WTC11 (cell line): ENCODE measurements at regions not wholly inside any gene's neighbourhood (a gene's known extent, or its start where the extent isn't known, plus 50 kb on each side); places are given as distances from the start of the nearest gene placed in this dataset.

Experiments used
- ATAC-seq: fragments of 200-7000 bp; cut with Tn5 transposase; 2 replicates; pipeline ENCODE4 v1.10.0; 2021; ENCODE audit warnings: mild to moderate bottlenecking, moderate library complexity
- CTCF ChIA-PET: fragments of 300-600 bp; sonication (Branson Sonifier 250); formaldehyde crosslinking; loops from one replicate; lab custom pipeline; 2021; ENCODE audit warnings: antibody characterized with exemption; lab: Charles Lee
- POLR2A ChIA-PET: fragments of 350-600 bp; sonication (Branson Sonifier 250); formaldehyde crosslinking; loops from one replicate; lab custom pipeline; 2021; ENCODE audit warnings: antibody characterized with exemption; lab: Charles Lee
- DNase-seq: peaks from one replicate; pipeline ENCODE4 v3.0.0; 2021; ENCODE audit warnings: low spot score
- H3K27ac Mint-ChIP-seq: 2 replicates; pipeline ENCODE4 v1.8.0; 2021; ENCODE audit warnings: mixed read lengths
- H3K27me3 Mint-ChIP-seq: 2 replicates; pipeline ENCODE4 v1.8.0; 2021; ENCODE audit warnings: low read depth, mild to moderate bottlenecking, moderate library complexity, mixed read lengths
- H3K36me3 Mint-ChIP-seq: 2 replicates; pipeline ENCODE4 v1.8.0; 2021; ENCODE audit warnings: mixed read lengths
- H3K4me1 Mint-ChIP-seq: 2 replicates; pipeline ENCODE4 v1.8.0; 2022; ENCODE audit warnings: mixed read lengths
- H3K4me3 Mint-ChIP-seq: 2 replicates; pipeline ENCODE4 v1.8.0; 2021; ENCODE audit warnings: mild to moderate bottlenecking, moderate library complexity, mixed read lengths
- H3K9me3 Mint-ChIP-seq: 2 replicates; pipeline ENCODE4 v1.8.0; 2021; ENCODE audit warnings: mixed read lengths
- ETV6 ChIP-seq: sonication (generic); formaldehyde crosslinking; IDR thresholded peaks from 2 replicates; pipeline ENCODE4 v1.8.1; 2022; ENCODE audit warnings: mild to moderate bottlenecking, missing genetic modification reagents
- FOXK1 ChIP-seq: sonication (generic); formaldehyde crosslinking; IDR thresholded peaks from 2 replicates; pipeline ENCODE4 v1.8.0; 2022; ENCODE audit warnings: mild to moderate bottlenecking, moderate library complexity, missing genetic modification reagents
- FOXP1 ChIP-seq: sonication (generic); formaldehyde crosslinking; IDR thresholded peaks from 2 replicates; pipeline ENCODE4 v1.8.0; 2022; ENCODE audit warnings: missing genetic modification reagents, mild to moderate bottlenecking, moderate library complexity, borderline replicate concordance
- GTF2I ChIP-seq: fragments of 250-450 bp; sonication (Bioruptor Pico); conservative IDR thresholded peaks from 2 replicates; pipeline ENCODE4 v1.4.0; 2021; ENCODE audit warnings: mild to moderate bottlenecking
- IRF2 ChIP-seq: sonication (generic); formaldehyde crosslinking; IDR thresholded peaks from 2 replicates; pipeline ENCODE4 v1.8.0; 2022; ENCODE audit warnings: low read depth, missing genetic modification reagents, borderline replicate concordance
- MXD4 ChIP-seq: fragments of 250-450 bp; sonication (Bioruptor Pico); IDR thresholded peaks from 2 replicates; pipeline ENCODE4 v1.8.0; 2021; ENCODE audit warnings: mild to moderate bottlenecking, moderate library complexity, borderline replicate concordance
- NR3C1 ChIP-seq: sonication (generic); formaldehyde crosslinking; conservative IDR thresholded peaks from 2 replicates; pipeline ENCODE4 v1.8.1; 2023; ENCODE audit warnings: low read depth, mild to moderate bottlenecking, missing genetic modification reagents
- RORB ChIP-seq: fragments of 250-450 bp; sonication (Bioruptor Pico); IDR thresholded peaks from 2 replicates; pipeline ENCODE4 v1.9.0; 2021; ENCODE audit warnings: mild to moderate bottlenecking
- SOX15 ChIP-seq: fragments of 250-450 bp; sonication (Bioruptor Pico); IDR thresholded peaks from 2 replicates; pipeline ENCODE4 v1.9.0; 2021; ENCODE audit warnings: mild to moderate bottlenecking
- TCF7 ChIP-seq: sonication (generic); formaldehyde crosslinking; IDR thresholded peaks from 2 replicates; pipeline ENCODE4 v1.8.0; 2022; ENCODE audit warnings: mild to moderate bottlenecking, low read depth, missing genetic modification reagents, moderate library complexity
- ZBTB21 ChIP-seq: sonication (generic); formaldehyde crosslinking; IDR thresholded peaks from 2 replicates; pipeline ENCODE4 v1.8.1; 2023; ENCODE audit warnings: mild to moderate bottlenecking, missing genetic modification reagents, borderline replicate concordance
- ZBTB43 ChIP-seq: sonication (generic); formaldehyde crosslinking; IDR thresholded peaks from 2 replicates; pipeline ENCODE4 v1.8.1; 2023; ENCODE audit warnings: mild to moderate bottlenecking, missing genetic modification reagents
- ZMAT4 ChIP-seq: fragments of 250-450 bp; sonication (Bioruptor Pico); IDR thresholded peaks from 2 replicates; pipeline ENCODE4 v1.9.0; 2021; ENCODE audit warnings: mild to moderate bottlenecking
- ZNF138 ChIP-seq: sonication (generic); formaldehyde crosslinking; conservative IDR thresholded peaks from 2 replicates; pipeline ENCODE4 v1.8.1; 2022; ENCODE audit warnings: mild to moderate bottlenecking, moderate library complexity, missing genetic modification reagents
- ZNF232 ChIP-seq: sonication (generic); formaldehyde crosslinking; IDR thresholded peaks from 2 replicates; pipeline ENCODE4 v1.8.0; 2022; ENCODE audit warnings: mild to moderate bottlenecking, missing genetic modification reagents
- TF ChIP-seq, protein P1 (sequence below): sonication (generic); formaldehyde crosslinking; IDR thresholded peaks from 2 replicates; pipeline ENCODE4 v1.8.1; 2022; ENCODE audit warnings: low read depth, missing genetic modification reagents, borderline replicate concordance
- TF ChIP-seq, protein P2 (sequence below): sonication (generic); formaldehyde crosslinking; IDR thresholded peaks from 2 replicates; pipeline ENCODE4 v1.8.0; 2023; ENCODE audit warnings: missing genetic modification reagents, mild to moderate bottlenecking, borderline replicate concordance
- TF ChIP-seq, protein P3 (sequence below): sonication (generic); formaldehyde crosslinking; IDR thresholded peaks from 2 replicates; pipeline ENCODE4 v1.8.0; 2022; ENCODE audit warnings: mild to moderate bottlenecking, missing genetic modification reagents
- TF ChIP-seq, protein P4 (sequence below): sonication (generic); formaldehyde crosslinking; IDR thresholded peaks from 2 replicates; pipeline ENCODE4 v1.8.1; 2023; ENCODE audit warnings: mild to moderate bottlenecking, missing genetic modification reagents, borderline replicate concordance
- TF ChIP-seq, protein P5 (sequence below): fragments of 250-450 bp; sonication (Bioruptor Pico); conservative IDR thresholded peaks from 2 replicates; pipeline ENCODE4 v1.9.0; 2021; ENCODE audit warnings: mild to moderate bottlenecking

DNA sequence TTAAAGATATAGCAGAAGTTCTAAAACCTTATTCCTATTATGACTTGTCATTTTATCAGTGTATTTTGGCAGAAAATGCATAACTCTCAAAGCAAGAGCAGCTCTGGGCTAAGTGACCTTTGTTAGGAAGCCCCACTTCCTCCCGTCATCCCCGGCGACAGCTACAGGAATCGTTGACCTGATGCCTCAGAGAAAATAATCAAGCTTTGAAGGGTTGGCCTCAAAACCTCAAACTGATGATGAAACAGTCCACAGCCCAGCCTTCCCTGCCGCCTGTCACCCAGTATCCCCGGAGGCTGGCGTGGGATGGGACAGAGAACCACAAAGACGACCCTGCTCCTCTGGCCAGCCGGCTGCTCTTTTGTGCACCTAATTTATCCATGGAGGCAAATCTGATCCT is 65.3 kb downstream of the KCNF1 start:
- H3K4me3 Mint-ChIP-seq = no peak overlapping the region

GRCh38 chr2:10977621-10978020 is 65.9 kb downstream of the KCNF1 start:
- no peak overlapping the region for H3K27ac Mint-ChIP-seq
- DNase-seq (no peak), ATAC-seq (no peak)
- H3K27me3 Mint-ChIP-seq = no peaks in the 10 kb centered on the region
- peaks cover 8% of the 10 kb centered on the region for H3K9me3 Mint-ChIP-seq
- H3K4me3 Mint-ChIP-seq = no peak overlapping the region
- H3K36me3 Mint-ChIP-seq = no peaks in the 10 kb centered on the region
- POLR2A ChIA-PET = interaction anchor here (0.7 to 0.8 kb wide), 2 partner anchors 18 to 73 kb away, joined by 3 to 4 read pairs; no protein-coding TSS in a partner anchor
- CTCF ChIA-PET = interaction anchor here (0.6 to 1.3 kb wide), 4 partner anchors 63 to 155 kb away, joined by 3 to 4 read pairs (median 3); a partner anchor contains a TSS
- peaks cover 37% of the 10 kb centered on the region for H3K4me1 Mint-ChIP-seq
- TF ChIP-seq FOXP1 (CRISPR knock-in tag) = no peak
- TF ChIP-seq GTF2I (CRISPR knock-in tag) = no peak
- TF ChIP-seq IRF2 (CRISPR knock-in tag) = no peak
- no peak for TF ChIP-seq ZMAT4
- no peak for TF ChIP-seq TCF7
- TF ChIP-seq, protein P1, sequence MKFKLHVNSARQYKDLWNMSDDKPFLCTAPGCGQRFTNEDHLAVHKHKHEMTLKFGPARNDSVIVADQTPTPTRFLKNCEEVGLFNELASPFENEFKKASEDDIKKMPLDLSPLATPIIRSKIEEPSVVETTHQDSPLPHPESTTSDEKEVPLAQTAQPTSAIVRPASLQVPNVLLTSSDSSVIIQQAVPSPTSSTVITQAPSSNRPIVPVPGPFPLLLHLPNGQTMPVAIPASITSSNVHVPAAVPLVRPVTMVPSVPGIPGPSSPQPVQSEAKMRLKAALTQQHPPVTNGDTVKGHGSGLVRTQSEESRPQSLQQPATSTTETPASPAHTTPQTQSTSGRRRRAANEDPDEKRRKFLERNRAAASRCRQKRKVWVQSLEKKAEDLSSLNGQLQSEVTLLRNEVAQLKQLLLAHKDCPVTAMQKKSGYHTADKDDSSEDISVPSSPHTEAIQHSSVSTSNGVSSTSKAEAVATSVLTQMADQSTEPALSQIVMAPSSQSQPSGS (CRISPR knock-in tag) = no peak
- no peak for TF ChIP-seq ZBTB43

More for the DNA sequence above, 65.3 kb downstream of the KCNF1 start:
- no peak for DNase-seq
- Mint-ChIP-seq H3K27ac (no peak overlapping the region), H3K4me1 (peaks cover 44% of the 10 kb centered on the region), H3K36me3 (no peaks in the 10 kb centered on the region), H3K27me3 (no peaks in the 10 kb centered on the region), H3K9me3 (peaks cover 8% of the 10 kb centered on the region)
- ATAC-seq = peak; percentile 52
- ChIA-PET POLR2A (no interaction called here), CTCF (interaction anchor here (1.2 to 1.3 kb wide), 2 partner anchors 67 to 155 kb away, joined by 3 to 4 read pairs; a partner anchor contains a TSS)
- TF ChIP-seq, protein P2, sequence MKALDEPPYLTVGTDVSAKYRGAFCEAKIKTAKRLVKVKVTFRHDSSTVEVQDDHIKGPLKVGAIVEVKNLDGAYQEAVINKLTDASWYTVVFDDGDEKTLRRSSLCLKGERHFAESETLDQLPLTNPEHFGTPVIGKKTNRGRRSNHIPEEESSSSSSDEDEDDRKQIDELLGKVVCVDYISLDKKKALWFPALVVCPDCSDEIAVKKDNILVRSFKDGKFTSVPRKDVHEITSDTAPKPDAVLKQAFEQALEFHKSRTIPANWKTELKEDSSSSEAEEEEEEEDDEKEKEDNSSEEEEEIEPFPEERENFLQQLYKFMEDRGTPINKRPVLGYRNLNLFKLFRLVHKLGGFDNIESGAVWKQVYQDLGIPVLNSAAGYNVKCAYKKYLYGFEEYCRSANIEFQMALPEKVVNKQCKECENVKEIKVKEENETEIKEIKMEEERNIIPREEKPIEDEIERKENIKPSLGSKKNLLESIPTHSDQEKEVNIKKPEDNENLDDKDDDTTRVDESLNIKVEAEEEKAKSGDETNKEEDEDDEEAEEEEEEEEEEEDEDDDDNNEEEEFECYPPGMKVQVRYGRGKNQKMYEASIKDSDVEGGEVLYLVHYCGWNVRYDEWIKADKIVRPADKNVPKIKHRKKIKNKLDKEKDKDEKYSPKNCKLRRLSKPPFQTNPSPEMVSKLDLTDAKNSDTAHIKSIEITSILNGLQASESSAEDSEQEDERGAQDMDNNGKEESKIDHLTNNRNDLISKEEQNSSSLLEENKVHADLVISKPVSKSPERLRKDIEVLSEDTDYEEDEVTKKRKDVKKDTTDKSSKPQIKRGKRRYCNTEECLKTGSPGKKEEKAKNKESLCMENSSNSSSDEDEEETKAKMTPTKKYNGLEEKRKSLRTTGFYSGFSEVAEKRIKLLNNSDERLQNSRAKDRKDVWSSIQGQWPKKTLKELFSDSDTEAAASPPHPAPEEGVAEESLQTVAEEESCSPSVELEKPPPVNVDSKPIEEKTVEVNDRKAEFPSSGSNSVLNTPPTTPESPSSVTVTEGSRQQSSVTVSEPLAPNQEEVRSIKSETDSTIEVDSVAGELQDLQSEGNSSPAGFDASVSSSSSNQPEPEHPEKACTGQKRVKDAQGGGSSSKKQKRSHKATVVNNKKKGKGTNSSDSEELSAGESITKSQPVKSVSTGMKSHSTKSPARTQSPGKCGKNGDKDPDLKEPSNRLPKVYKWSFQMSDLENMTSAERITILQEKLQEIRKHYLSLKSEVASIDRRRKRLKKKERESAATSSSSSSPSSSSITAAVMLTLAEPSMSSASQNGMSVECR (CRISPR knock-in tag) = no peak
- TF ChIP-seq ZNF232 = no peak
- TF ChIP-seq GTF2I (CRISPR knock-in tag) = no peak
- no peak for TF ChIP-seq RORB (CRISPR knock-in tag)
- no peak for TF ChIP-seq MXD4
- no peak for TF ChIP-seq ZBTB21 (CRISPR knock-in tag)
- TF ChIP-seq IRF2 (CRISPR knock-in tag) = no peak
- no peak for TF ChIP-seq FOXK1 (CRISPR knock-in tag)
- no peak for TF ChIP-seq ZNF138
- TF ChIP-seq, protein P3, sequence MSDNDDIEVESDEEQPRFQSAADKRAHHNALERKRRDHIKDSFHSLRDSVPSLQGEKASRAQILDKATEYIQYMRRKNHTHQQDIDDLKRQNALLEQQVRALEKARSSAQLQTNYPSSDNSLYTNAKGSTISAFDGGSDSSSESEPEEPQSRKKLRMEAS (CRISPR knock-in tag) = no peak
- TF ChIP-seq, protein P4, sequence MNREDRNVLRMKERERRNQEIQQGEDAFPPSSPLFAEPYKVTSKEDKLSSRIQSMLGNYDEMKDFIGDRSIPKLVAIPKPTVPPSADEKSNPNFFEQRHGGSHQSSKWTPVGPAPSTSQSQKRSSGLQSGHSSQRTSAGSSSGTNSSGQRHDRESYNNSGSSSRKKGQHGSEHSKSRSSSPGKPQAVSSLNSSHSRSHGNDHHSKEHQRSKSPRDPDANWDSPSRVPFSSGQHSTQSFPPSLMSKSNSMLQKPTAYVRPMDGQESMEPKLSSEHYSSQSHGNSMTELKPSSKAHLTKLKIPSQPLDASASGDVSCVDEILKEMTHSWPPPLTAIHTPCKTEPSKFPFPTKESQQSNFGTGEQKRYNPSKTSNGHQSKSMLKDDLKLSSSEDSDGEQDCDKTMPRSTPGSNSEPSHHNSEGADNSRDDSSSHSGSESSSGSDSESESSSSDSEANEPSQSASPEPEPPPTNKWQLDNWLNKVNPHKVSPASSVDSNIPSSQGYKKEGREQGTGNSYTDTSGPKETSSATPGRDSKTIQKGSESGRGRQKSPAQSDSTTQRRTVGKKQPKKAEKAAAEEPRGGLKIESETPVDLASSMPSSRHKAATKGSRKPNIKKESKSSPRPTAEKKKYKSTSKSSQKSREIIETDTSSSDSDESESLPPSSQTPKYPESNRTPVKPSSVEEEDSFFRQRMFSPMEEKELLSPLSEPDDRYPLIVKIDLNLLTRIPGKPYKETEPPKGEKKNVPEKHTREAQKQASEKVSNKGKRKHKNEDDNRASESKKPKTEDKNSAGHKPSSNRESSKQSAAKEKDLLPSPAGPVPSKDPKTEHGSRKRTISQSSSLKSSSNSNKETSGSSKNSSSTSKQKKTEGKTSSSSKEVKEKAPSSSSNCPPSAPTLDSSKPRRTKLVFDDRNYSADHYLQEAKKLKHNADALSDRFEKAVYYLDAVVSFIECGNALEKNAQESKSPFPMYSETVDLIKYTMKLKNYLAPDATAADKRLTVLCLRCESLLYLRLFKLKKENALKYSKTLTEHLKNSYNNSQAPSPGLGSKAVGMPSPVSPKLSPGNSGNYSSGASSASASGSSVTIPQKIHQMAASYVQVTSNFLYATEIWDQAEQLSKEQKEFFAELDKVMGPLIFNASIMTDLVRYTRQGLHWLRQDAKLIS (CRISPR knock-in tag) = no peak
- TF ChIP-seq, protein P5, sequence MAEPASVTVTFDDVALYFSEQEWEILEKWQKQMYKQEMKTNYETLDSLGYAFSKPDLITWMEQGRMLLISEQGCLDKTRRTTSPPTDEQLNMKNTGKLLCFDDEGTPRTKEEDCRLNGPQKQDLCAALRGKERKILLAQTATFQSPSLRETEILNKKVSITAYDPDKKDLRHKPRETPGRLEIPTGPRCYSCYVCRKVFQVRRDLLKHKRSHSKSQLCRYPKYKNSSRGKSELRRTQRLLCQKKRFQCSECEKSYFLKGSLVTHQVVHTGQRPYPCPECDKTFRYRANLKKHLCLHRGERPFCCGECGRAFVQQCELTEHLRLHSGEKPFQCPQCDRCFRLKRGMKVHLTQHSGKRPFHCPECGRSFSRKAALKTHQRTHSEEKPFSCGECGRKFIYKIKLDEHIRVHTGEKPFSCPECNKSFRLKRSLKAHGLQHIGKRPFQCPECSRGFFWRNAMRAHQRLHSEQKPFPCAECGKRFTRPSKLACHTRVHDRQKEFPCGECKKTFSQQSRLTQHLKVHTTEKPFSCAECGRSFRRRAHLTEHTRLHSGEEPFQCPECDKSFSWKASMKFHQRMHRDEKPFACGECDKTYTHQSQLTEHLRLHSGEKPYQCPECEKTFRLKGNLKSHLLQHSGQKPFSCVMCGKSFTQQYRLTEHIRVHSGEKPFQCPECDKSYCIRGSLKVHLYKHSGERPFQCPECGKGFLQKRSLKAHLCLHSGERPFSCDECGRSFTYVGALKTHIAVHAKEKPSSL (CRISPR knock-in tag) = no peak
- TF ChIP-seq ETV6 (CRISPR knock-in tag) = no peak
- no peak for TF ChIP-seq SOX15 (CRISPR knock-in tag)
- no peak for TF ChIP-seq NR3C1 (CRISPR knock-in tag)
